ENCODE measurements at regions not wholly inside any gene's neighbourhood (a gene's known extent, or its start where the extent isn't known, plus 50 kb on each side); places are given as distances from the start of the nearest gene placed in this dataset.

- intact Hi-C loops (cut with DNase I; ENCODE audit: low total_unique reads): no loop called here
- no peak for TF ChIP-seq CTCF (IDR thresholded peaks at IDR 0.05)
- Histone ChIP-seq H3K36me3 (no peaks in the 10 kb centered on the region), H3K4me1 (peaks cover 0 to 28% (median 4%) of the 10 kb centered on the region in 4 donors), H3K27ac (no peak overlapping the region), H3K9me3 (no peaks in the 10 kb centered on the region), H3K4me3 (no peak overlapping the region), H3K27me3 (no peaks in the 10 kb centered on the region)
- no peak for DNase-seq
Observed at GRCh38 chr17:13931111-13931526, 138.2 kb upstream of the COX10 start.

- Histone ChIP-seq H3K4me3 (no peak overlapping the region), H3K27me3 (no peaks in the 10 kb centered on the region), H3K4me1 (peaks cover 0 to 28% (median 4%) of the 10 kb centered on the region in 4 donors), H3K36me3 (no peaks in the 10 kb centered on the region), H3K27ac (no peak overlapping the region), H3K9me3 (no peaks in the 10 kb centered on the region)
- DNase-seq: peak; percentile 55 to 81
- TF ChIP-seq CTCF (IDR thresholded peaks at IDR 0.05): no peak
- intact Hi-C loops (cut with DNase I; ENCODE audit: low total_unique reads): no loop called here
Observed at GRCh38 chr17:13931800-13932460, 137.4 kb upstream of the COX10 start.

- H3K9me3 ChIP-seq: no peaks in the 10 kb centered on the region
- DNase-seq: no peak
- H3K36me3 ChIP-seq: no peaks in the 10 kb centered on the region
- intact Hi-C loops (cut with DNase I; ENCODE audit: low total_unique reads): no loop called here
- no peak overlapping the region for H3K27ac ChIP-seq
- no peak overlapping the region for H3K4me3 ChIP-seq
- H3K27me3 ChIP-seq: no peaks in the 10 kb centered on the region
- peaks cover 0 to 28% (median 4%) of the 10 kb centered on the region in 4 donors for H3K4me1 ChIP-seq
- no peak for TF ChIP-seq CTCF (IDR thresholded peaks at IDR 0.05)
Observed at GRCh38 chr17:13933441-13934276, 135.6 kb upstream of the COX10 start.

- Histone ChIP-seq H3K4me3 (no peak overlapping the region), H3K9me3 (no peaks in the 10 kb centered on the region), H3K27ac (no peak overlapping the region), H3K4me1 (no peaks in the 10 kb centered on the region), H3K36me3 (no peaks in the 10 kb centered on the region), H3K27me3 (no peaks in the 10 kb centered on the region)
- DNase-seq: no peak
- intact Hi-C loops (cut with DNase I; ENCODE audit: low total_unique reads): no loop called here
- TF ChIP-seq CTCF (IDR thresholded peaks at IDR 0.05): no peak
Observed at GRCh38 chr17:13939222-13939621, 130.1 kb upstream of the COX10 start.

GRCh38 chr17:13940858-13941665 lies 128.2 kb upstream of the COX10 start:
- Histone ChIP-seq H3K4me1 (no peaks in the 10 kb centered on the region), H3K27ac (no peak overlapping the region), H3K9me3 (no peaks in the 10 kb centered on the region), H3K27me3 (no peaks in the 10 kb centered on the region), H3K36me3 (no peaks in the 10 kb centered on the region), H3K4me3 (no peak overlapping the region)
- no peak for TF ChIP-seq CTCF (IDR thresholded peaks at IDR 0.05)
- intact Hi-C loops (cut with DNase I; ENCODE audit: low total_unique reads): no loop called here
- DNase-seq: no peak
